ENCODE measurements at regions not wholly inside any gene's neighbourhood (a gene's known extent, or its start where the extent isn't known, plus 50 kb on each side); places are given as distances from the start of the nearest gene placed in this dataset.

- TF ChIP-seq, protein P1, sequence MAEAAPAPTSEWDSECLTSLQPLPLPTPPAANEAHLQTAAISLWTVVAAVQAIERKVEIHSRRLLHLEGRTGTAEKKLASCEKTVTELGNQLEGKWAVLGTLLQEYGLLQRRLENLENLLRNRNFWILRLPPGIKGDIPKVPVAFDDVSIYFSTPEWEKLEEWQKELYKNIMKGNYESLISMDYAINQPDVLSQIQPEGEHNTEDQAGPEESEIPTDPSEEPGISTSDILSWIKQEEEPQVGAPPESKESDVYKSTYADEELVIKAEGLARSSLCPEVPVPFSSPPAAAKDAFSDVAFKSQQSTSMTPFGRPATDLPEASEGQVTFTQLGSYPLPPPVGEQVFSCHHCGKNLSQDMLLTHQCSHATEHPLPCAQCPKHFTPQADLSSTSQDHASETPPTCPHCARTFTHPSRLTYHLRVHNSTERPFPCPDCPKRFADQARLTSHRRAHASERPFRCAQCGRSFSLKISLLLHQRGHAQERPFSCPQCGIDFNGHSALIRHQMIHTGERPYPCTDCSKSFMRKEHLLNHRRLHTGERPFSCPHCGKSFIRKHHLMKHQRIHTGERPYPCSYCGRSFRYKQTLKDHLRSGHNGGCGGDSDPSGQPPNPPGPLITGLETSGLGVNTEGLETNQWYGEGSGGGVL (tag by site-specific recombination; IDR thresholded peaks at IDR 0.05): no peak
- TF ChIP-seq ZNF610 (tag by site-specific recombination; IDR thresholded peaks at IDR 0.05; ENCODE audit: borderline replicate concordance): no peak
- TF ChIP-seq, protein P2, sequence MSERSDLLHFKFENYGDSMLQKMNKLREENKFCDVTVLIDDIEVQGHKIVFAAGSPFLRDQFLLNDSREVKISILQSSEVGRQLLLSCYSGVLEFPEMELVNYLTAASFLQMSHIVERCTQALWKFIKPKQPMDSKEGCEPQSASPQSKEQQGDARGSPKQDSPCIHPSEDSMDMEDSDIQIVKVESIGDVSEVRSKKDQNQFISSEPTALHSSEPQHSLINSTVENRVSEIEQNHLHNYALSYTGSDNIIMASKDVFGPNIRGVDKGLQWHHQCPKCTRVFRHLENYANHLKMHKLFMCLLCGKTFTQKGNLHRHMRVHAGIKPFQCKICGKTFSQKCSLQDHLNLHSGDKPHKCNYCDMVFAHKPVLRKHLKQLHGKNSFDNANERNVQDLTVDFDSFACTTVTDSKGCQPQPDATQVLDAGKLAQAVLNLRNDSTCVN (tag by site-specific recombination; optimal IDR thresholded peaks at IDR 0.05): no peak
Observed at GRCh38 chrX:131734621-131735020, 190.7 kb downstream of the OR13H1 start (continued).

- ChIA-PET CTCF (interaction anchor here (0.6 to 0.7 kb wide), 2 partner anchors 17 to 86 kb away, joined by 3 to 4 read pairs; no protein-coding TSS in a partner anchor), POLR2A (no interaction called here)
- no peaks in the 10 kb centered on the region for H3K4me1 ChIP-seq (ENCODE audit: control insufficient read depth, insufficient read depth, low read length)
- no peak overlapping the region for H3K4me3 ChIP-seq (ENCODE audit: low read depth, low read length)
- H3K9me3 ChIP-seq (ENCODE audit: control insufficient read depth, insufficient read depth, low read depth, low read length): no peaks in the 10 kb centered on the region
- no peak for TF ChIP-seq ZNF514 (tag by site-specific recombination; IDR thresholded peaks at IDR 0.05)
- TF ChIP-seq FEZF1 (tag by site-specific recombination; IDR thresholded peaks at IDR 0.05): no peak; the same call in 1 of the 2 replicates
- no peak for TF ChIP-seq SALL2 (tag by site-specific recombination; IDR thresholded peaks at IDR 0.05; ENCODE audit: borderline replicate concordance)
- no peak for TF ChIP-seq RBAK (tag by site-specific recombination; IDR thresholded peaks at IDR 0.05)
- no peak for TF ChIP-seq ZEB2 (tag by site-specific recombination; IDR thresholded peaks at IDR 0.05)
- no peak for TF ChIP-seq BCL11B (tag by site-specific recombination; IDR thresholded peaks at IDR 0.05; ENCODE audit: low read depth)
- TF ChIP-seq ZNF776 (tag by site-specific recombination; IDR thresholded peaks at IDR 0.05; ENCODE audit: borderline replicate concordance): no peak
- TF ChIP-seq, protein P3, sequence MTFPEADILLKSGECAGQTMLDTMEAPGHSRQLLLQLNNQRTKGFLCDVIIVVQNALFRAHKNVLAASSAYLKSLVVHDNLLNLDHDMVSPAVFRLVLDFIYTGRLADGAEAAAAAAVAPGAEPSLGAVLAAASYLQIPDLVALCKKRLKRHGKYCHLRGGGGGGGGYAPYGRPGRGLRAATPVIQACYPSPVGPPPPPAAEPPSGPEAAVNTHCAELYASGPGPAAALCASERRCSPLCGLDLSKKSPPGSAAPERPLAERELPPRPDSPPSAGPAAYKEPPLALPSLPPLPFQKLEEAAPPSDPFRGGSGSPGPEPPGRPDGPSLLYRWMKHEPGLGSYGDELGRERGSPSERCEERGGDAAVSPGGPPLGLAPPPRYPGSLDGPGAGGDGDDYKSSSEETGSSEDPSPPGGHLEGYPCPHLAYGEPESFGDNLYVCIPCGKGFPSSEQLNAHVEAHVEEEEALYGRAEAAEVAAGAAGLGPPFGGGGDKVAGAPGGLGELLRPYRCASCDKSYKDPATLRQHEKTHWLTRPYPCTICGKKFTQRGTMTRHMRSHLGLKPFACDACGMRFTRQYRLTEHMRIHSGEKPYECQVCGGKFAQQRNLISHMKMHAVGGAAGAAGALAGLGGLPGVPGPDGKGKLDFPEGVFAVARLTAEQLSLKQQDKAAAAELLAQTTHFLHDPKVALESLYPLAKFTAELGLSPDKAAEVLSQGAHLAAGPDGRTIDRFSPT (tag by site-specific recombination; IDR thresholded peaks at IDR 0.05): no peak
- no peak for TF ChIP-seq MZF1 (tag by site-specific recombination; IDR thresholded peaks at IDR 0.05; ENCODE audit: borderline replicate concordance)
- no peak for TF ChIP-seq ZNF624 (tag by site-specific recombination; IDR thresholded peaks at IDR 0.05)
- TF ChIP-seq, protein P4, sequence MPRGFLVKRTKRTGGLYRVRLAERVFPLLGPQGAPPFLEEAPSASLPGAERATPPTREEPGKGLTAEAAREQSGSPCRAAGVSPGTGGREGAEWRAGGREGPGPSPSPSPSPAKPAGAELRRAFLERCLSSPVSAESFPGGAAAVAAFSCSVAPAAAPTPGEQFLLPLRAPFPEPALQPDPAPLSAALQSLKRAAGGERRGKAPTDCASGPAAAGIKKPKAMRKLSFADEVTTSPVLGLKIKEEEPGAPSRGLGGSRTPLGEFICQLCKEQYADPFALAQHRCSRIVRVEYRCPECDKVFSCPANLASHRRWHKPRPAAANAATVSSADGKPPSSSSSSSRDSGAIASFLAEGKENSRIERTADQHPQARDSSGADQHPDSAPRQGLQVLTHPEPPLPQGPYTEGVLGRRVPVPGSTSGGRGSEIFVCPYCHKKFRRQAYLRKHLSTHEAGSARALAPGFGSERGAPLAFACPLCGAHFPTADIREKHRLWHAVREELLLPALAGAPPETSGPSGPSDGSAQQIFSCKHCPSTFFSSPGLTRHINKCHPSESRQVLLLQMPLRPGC (tag by site-specific recombination; IDR thresholded peaks at IDR 0.05): no peak
- TF ChIP-seq BCL11A (tag by site-specific recombination; IDR thresholded peaks at IDR 0.05; ENCODE audit: low read depth): no peak
- TF ChIP-seq MEIS1 (CRISPR knock-in tag; IDR thresholded peaks at IDR 0.05; ENCODE audit: borderline replicate concordance): no peak
- TF ChIP-seq ZNF19 (tag by site-specific recombination; IDR thresholded peaks at IDR 0.05; ENCODE audit: low read depth): no peak
- TF ChIP-seq, protein P5, sequence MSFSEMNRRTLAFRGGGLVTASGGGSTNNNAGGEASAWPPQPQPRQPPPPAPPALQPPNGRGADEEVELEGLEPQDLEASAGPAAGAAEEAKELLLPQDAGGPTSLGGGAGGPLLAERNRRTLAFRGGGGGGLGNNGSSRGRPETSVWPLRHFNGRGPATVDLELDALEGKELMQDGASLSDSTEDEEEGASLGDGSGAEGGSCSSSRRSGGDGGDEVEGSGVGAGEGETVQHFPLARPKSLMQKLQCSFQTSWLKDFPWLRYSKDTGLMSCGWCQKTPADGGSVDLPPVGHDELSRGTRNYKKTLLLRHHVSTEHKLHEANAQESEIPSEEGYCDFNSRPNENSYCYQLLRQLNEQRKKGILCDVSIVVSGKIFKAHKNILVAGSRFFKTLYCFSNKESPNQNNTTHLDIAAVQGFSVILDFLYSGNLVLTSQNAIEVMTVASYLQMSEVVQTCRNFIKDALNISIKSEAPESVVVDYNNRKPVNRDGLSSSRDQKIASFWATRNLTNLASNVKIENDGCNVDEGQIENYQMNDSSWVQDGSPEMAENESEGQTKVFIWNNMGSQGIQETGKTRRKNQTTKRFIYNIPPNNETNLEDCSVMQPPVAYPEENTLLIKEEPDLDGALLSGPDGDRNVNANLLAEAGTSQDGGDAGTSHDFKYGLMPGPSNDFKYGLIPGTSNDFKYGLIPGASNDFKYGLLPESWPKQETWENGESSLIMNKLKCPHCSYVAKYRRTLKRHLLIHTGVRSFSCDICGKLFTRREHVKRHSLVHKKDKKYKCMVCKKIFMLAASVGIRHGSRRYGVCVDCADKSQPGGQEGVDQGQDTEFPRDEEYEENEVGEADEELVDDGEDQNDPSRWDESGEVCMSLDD (tag by site-specific recombination; IDR thresholded peaks at IDR 0.05): no peak
- TF ChIP-seq, protein P6, sequence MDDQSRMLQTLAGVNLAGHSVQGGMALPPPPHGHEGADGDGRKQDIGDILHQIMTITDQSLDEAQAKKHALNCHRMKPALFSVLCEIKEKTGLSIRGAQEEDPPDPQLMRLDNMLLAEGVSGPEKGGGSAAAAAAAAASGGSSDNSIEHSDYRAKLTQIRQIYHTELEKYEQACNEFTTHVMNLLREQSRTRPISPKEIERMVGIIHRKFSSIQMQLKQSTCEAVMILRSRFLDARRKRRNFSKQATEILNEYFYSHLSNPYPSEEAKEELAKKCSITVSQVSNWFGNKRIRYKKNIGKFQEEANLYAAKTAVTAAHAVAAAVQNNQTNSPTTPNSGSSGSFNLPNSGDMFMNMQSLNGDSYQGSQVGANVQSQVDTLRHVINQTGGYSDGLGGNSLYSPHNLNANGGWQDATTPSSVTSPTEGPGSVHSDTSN (CRISPR knock-in tag; IDR thresholded peaks at IDR 0.05): no peak
- TF ChIP-seq ZNF214 (tag by site-specific recombination; IDR thresholded peaks at IDR 0.05; ENCODE audit: borderline replicate concordance): no peak
- TF ChIP-seq ZNF292 (tag by site-specific recombination; IDR thresholded peaks at IDR 0.05; ENCODE audit: borderline replicate concordance, low read depth): no peak
- no peak for TF ChIP-seq ZNF266 (tag by site-specific recombination; IDR thresholded peaks at IDR 0.05; ENCODE audit: low read depth)
- peaks cover 3 to 24% of the 10 kb centered on the region in 2 experiments; a peak in 2 of 3 replicates for H3K36me3 ChIP-seq (ENCODE audit: control insufficient read depth in 2 of 2, insufficient read depth in 1 of 2, low read length in 2 of 2)
- H3K27ac ChIP-seq (ENCODE audit: extremely low read depth, low read depth, low read length): no peak overlapping the region
Observed at GRCh38 chrX:131735127-131735526, 191.3 kb downstream of the OR13H1 start.

Measured in HEK293 (cell line).